Kidney (tissue), 10 donors: ENCODE measurements at regions not wholly inside any gene's neighbourhood (a gene's known extent, or its start where the extent isn't known, plus 50 kb on each side); places are given as distances from the start of the nearest gene placed in this dataset.
A peak's percentile ranks its signal among the peaks of the same experiment; 100 is the strongest.
"Not testable (repeated sequence)": the region's sequence is repeated elsewhere in the genome, so short reads cannot be mapped to it uniquely, and the experiment has no call there.

Experiments used
- DNase-seq, 5 donors: peaks; one replicate each; pipeline ENCODE4 v3.0.0-alpha.2; 2013 to 2020
- FAIRE-seq: peaks from 2 replicates; lab custom pipeline; 2012; peaks lifted over from hg19 to GRCh38; lab: Jason Lieb, UNC
- H3K27ac ChIP-seq, 2 donors: one replicate each; pipeline ENCODE4 v1.7.0; 2013; ENCODE audit warnings: low read depth in 2 of 2, low read length in 2 of 2, inconsistent platforms in 1 of 2
- H3K27me3 ChIP-seq: one replicate; pipeline ENCODE4 v1.7.1; 2013; ENCODE audit warnings: low read length, inconsistent platforms; ENCODE audit not compliant: control insufficient read depth, insufficient read depth
- H3K36me3 ChIP-seq, 3 donors: one replicate each; pipeline versions ENCODE4 v1.7.0 to v1.7.1; 2013; ENCODE audit warnings: low read length in 3 of 3, control low read depth in 1 of 3, inconsistent platforms in 1 of 3; ENCODE audit not compliant: insufficient read depth in 3 of 3, control insufficient read depth in 2 of 3
- H3K4me1 ChIP-seq, 3 donors: one replicate each; pipeline versions ENCODE4 v1.7.0 to v1.7.1; 2013; ENCODE audit warnings: low read length in 3 of 3, inconsistent platforms in 1 of 3, low read depth in 1 of 3; ENCODE audit not compliant: control insufficient read depth in 2 of 3, insufficient read depth in 2 of 3
- H3K4me3 ChIP-seq, 3 donors: one replicate each; pipeline versions ENCODE4 v1.7.0 to v1.8.1; 2013; ENCODE audit warnings: low read length in 3 of 3, control low read depth in 1 of 3, inconsistent platforms in 1 of 3
- H3K9ac ChIP-seq, 3 donors: one replicate each; pipeline versions ENCODE4 v1.7.0 to v1.7.1; 2013; ENCODE audit warnings: low read length in 3 of 3, control low read depth in 1 of 3, inconsistent platforms in 1 of 3
- H3K9me3 ChIP-seq, 3 donors: one replicate each; pipeline versions ENCODE4 v1.7.0 to v1.7.1; 2013; ENCODE audit warnings: low read length in 3 of 3, control low read depth in 1 of 3, inconsistent platforms in 1 of 3; ENCODE audit not compliant: control insufficient read depth in 2 of 3, insufficient read depth in 1 of 3
- intact Hi-C: fragments of 100-400 bp; cut with DNase I; formaldehyde crosslinking; loops from one replicate; pipeline ENCODE4 v1.11.1; 2022
- donor health status: control.
- donor health status: control.
- donor health status: DM: yes; HTN: yes; CAD: no.
- donor health status: Normal renal cell carcinoma (clear cell type).

DNA sequence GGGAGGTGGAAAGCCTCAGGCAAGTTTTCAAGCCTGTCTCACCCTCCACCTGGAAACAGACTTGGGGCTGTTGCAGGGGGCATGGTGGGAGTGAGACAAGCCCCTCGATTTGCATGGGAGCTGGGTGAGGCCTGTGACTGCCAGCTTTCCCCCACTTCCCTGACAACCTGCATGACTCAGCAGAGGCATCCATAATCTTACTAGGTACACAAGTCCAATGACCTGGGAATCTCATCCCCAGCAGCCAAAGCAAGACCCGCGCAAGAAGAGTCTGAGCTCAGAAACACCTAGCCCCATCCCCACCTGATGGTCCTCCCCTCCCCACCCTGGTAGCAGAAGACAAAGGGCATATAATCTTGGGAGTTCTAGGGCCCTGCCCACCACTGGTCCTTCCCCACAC lies 136.9 kb upstream of the POMZP3 start:
- H3K9me3 ChIP-seq, H3K27ac ChIP-seq, DNase-seq, intact Hi-C loops, FAIRE-seq, H3K36me3 ChIP-seq, H3K27me3 ChIP-seq, H3K4me3 ChIP-seq, H3K9ac ChIP-seq, H3K4me1 ChIP-seq: not testable (repeated sequence)

DNA sequence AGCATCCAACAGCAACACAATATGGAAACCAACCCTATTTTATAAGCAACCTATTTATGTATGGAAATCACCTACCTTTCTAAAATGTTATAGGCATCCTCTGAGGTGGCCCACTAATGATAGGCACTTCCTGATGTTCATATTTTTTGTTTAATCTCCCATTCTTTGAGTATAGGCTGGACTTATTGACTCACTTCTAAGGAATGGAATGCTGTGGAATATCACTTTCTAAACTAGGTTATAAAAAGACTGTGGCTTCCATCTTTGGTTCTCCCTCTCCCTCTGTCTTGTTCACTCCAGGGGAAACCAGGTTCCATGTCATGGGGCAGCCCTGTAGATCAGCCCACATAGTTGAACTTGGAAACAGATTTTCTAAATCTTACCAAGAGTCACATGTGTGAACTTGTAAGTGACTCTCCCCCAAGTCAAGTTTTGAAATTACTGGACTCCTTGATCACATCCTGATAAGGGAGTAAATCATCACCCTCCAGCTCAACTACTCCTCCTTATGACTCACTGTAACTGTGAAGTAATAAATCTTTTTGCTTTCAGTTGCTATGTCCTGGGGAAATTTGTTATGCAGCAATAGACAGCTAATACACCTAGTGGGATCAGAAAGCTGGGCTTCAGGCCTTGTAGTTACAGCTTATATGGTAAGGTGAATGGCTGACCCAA lies 133.6 kb upstream of the POMZP3 start:
- FAIRE-seq, H3K27me3 ChIP-seq, intact Hi-C loops: not testable (repeated sequence)

DNA sequence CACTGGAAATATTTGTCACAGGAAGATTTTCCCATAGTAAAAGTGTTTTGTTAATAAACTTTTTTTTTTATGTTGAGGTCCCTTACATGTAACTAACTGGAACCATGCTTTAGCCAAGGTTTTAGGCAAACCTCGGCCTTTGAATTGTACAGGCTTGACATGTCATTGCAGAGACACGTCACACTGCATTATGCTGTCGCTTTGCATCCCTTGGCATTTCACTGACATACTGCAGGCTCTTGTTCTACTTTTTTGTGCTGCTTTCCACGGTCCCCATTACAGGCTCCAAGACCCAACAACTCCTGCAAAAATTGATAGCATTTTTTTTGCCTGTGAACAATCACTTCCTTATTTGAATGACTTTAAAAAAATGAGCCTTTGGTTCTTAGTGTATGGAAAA lies 112.5 kb upstream of the POMZP3 start:
- not testable (repeated sequence) for FAIRE-seq, H3K9me3 ChIP-seq

More for the DNA sequence above, 133.6 kb upstream of the POMZP3 start:
- not testable (repeated sequence) for H3K4me3 ChIP-seq, H3K27ac ChIP-seq, H3K9ac ChIP-seq, H3K9me3 ChIP-seq, H3K36me3 ChIP-seq, DNase-seq, H3K4me1 ChIP-seq

DNA sequence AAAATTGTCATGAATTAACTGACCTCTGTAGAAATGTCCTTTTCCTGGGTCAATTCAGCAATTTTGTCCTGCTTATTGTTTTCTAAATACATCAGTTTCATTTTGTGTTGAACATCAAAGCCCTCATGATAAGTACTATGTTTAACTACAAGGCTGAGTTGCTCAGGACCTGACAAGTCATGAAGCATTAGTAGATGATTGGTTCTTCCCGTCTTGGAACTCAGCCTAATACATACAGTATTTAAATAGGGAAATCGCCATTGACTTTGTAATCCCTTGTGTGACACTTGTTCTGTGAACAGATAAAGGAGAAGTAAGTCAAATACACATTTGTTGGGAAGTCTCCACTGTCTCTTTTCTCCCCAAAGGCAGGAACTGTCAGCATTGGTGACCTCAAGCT lies 109.6 kb upstream of the POMZP3 start:
- DNase-seq, H3K4me3 ChIP-seq, H3K9me3 ChIP-seq, H3K36me3 ChIP-seq, H3K27ac ChIP-seq, H3K4me1 ChIP-seq, H3K9ac ChIP-seq, intact Hi-C loops, FAIRE-seq, H3K27me3 ChIP-seq: not testable (repeated sequence)

More for the DNA sequence above, 112.5 kb upstream of the POMZP3 start:
- H3K27me3 ChIP-seq, H3K27ac ChIP-seq, H3K4me3 ChIP-seq, intact Hi-C loops, DNase-seq, H3K9ac ChIP-seq, H3K36me3 ChIP-seq, H3K4me1 ChIP-seq: not testable (repeated sequence)

DNA sequence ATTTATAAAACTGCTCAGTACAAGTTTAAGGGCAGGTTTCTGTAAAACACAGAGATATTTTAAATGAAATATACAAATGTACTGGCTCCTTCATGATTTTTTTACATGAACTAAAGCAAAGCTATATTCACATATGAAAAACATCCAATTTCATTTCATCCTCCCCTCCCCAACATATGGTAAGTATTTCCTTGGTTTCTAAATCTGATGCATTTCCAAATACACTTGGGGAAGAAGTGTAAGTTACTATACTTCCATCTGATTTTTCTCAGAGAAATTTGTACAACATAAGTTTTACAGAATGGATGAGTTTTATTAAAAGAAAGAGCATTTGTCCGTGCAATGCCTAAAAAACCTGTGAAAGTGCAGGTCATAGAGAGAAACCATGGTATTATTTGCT lies 109.0 kb upstream of the POMZP3 start:
- FAIRE-seq, H3K36me3 ChIP-seq: not testable (repeated sequence)

DNA sequence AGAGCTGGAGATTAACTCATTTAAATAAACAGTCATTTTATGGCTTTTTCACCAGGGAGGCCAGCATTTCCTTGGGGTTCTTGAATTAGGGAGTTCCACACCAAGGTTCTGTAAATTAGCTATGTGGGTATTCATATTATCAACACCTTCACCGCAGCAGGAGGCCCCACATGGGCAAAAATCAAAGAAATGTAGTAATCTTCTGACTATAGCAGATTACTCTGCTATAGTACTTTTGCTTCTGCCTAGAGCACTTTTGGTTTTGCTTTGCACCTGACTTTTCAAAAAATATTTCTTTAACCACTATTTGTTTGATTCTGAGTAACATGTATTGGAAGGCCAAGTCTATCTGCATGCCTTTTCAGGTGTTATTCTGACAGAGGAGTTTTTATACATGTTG lies 108.6 kb upstream of the POMZP3 start:
- FAIRE-seq, H3K36me3 ChIP-seq: not testable (repeated sequence)

More for the DNA sequence above, 109.0 kb upstream of the POMZP3 start:
- H3K27me3 ChIP-seq, H3K4me1 ChIP-seq, H3K9ac ChIP-seq, DNase-seq, H3K27ac ChIP-seq, H3K9me3 ChIP-seq, intact Hi-C loops, H3K4me3 ChIP-seq: not testable (repeated sequence)

DNA sequence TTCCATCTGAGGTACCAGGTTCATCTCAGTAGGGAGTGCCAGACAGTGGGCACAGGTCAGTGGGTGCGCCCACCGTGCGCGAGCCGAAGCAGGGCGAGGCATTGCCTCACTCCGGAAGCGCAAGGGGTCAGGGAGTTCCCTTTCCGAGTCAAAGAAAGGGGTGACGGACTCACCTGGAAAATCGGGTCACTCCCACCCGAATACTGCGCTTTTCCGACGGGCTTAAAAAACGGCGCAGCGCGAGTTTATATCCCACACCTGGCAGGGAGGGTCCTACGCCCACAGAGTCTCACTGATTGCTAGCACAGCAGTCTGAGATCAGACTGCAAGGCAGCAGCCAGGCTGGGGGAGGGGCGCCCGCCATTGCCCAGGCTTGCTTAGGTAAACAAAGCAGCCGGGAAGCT lies 101.5 kb upstream of the POMZP3 start:
- H3K9me3 ChIP-seq, H3K4me3 ChIP-seq, H3K9ac ChIP-seq, H3K27ac ChIP-seq, H3K4me1 ChIP-seq, H3K27me3 ChIP-seq, FAIRE-seq, intact Hi-C loops, H3K36me3 ChIP-seq: not testable (repeated sequence)
- DNase-seq = peak in 1 of 5 donors; percentile 43

More for the DNA sequence above, 108.6 kb upstream of the POMZP3 start:
- H3K9me3 ChIP-seq, intact Hi-C loops, H3K27me3 ChIP-seq, H3K27ac ChIP-seq, H3K4me3 ChIP-seq, DNase-seq, H3K9ac ChIP-seq, H3K4me1 ChIP-seq: not testable (repeated sequence)

DNA sequence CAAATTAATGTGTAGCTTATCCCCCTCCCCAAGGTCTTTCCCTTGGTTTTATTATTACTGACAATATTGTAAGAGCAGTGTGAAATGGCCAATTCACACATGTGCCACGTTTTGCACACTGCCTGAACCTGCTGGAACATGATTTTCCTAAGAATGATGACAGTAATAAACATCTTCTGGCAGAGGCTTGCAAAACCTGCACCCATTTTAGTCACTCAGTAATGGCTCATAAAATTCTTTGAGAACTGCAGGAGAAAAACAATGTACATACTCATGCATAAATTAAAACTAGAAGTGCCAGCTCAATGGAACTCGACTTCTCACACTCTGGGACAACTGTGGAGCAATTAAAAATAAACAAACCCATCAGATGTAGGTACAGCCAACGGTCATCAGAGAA lies 96.8 kb upstream of the POMZP3 start:
- DNase-seq, H3K4me1 ChIP-seq, H3K9ac ChIP-seq, FAIRE-seq, intact Hi-C loops, H3K27me3 ChIP-seq, H3K27ac ChIP-seq, H3K36me3 ChIP-seq, H3K4me3 ChIP-seq, H3K9me3 ChIP-seq: not testable (repeated sequence)
